B cell (primary cell): ENCODE measurements at regions not wholly inside any gene's neighbourhood (a gene's known extent, or its start where the extent isn't known, plus 50 kb on each side); places are given as distances from the start of the nearest gene placed in this dataset.

Source experiments
- EZH2 ChIP-seq: IDR thresholded peaks from 2 replicates; pipeline ENCODE4 v1.6.1; 2012; ENCODE audit warnings: borderline replicate concordance, low read depth, mild to moderate bottlenecking, moderate library complexity, low read length; ENCODE audit not compliant: insufficient read depth, poor library complexity, severe bottlenecking
- TF ChIP-seq, protein P1 (sequence below): fragments of 200-600 bp; IDR thresholded peaks from one replicate; pipeline ENCODE4 v1.8.0; 2022; ENCODE audit warnings: antibody characterized with exemption, mild to moderate bottlenecking

DNA sequence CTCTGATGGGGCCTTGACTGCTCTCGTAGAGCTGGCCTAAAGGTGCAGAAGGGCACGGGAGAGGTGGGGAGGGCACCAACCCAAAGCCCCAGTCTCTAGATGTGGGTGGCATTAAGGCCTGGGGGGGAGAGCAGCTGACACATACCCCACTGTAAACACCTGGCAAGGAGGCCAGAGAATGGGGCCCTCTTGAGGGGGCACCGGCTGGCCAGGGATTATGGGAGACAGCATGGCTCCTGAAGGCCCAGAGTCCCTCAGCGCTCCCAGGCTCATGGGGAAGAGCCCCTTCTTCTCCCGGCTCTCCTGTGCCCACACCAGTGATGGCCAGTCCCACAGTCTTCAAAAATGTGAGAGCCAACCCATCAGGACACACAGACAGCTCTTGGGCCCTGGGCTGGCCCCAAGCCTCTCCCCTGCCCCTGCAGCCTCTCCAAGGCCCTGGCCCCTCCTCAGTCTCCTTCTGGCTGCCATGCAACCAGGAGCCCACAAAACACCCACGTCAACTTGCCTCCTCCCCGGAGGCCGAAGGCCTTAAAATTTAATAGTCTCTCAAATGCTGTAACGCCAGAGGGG, 58.2 kb upstream of the FOXP4 start:
- TF ChIP-seq, protein P1, sequence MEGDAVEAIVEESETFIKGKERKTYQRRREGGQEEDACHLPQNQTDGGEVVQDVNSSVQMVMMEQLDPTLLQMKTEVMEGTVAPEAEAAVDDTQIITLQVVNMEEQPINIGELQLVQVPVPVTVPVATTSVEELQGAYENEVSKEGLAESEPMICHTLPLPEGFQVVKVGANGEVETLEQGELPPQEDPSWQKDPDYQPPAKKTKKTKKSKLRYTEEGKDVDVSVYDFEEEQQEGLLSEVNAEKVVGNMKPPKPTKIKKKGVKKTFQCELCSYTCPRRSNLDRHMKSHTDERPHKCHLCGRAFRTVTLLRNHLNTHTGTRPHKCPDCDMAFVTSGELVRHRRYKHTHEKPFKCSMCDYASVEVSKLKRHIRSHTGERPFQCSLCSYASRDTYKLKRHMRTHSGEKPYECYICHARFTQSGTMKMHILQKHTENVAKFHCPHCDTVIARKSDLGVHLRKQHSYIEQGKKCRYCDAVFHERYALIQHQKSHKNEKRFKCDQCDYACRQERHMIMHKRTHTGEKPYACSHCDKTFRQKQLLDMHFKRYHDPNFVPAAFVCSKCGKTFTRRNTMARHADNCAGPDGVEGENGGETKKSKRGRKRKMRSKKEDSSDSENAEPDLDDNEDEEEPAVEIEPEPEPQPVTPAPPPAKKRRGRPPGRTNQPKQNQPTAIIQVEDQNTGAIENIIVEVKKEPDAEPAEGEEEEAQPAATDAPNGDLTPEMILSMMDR: no peak
- no peak for TF ChIP-seq EZH2
